AG09309 (cell line): ENCODE measurements at regions not wholly inside any gene's neighbourhood (a gene's known extent, or its start where the extent isn't known, plus 50 kb on each side); places are given as distances from the start of the nearest gene placed in this dataset.
A peak's percentile ranks its signal among the peaks of the same experiment; 100 is the strongest.
"Not testable (repeated sequence)": the region's sequence is repeated elsewhere in the genome, so short reads cannot be mapped to it uniquely, and the experiment has no call there.

Source experiments
- DNase-seq: peaks from one replicate; pipeline ENCODE4 v3.0.0-alpha.2; 2010; ENCODE audit warnings: low read depth
- H3K4me3 ChIP-seq: 2 replicates; pipeline ENCODE4 v1.5.1; 2011; ENCODE audit warnings: mild to moderate bottlenecking, low read depth, low read length, moderate library complexity; ENCODE audit not compliant: control insufficient read depth
- TF ChIP-seq, protein P1 (sequence below): IDR thresholded peaks from 2 replicates; pipeline ENCODE4 v1.5.1; 2011; ENCODE audit warnings: mild to moderate bottlenecking, low read depth, low read length, inconsistent platforms; ENCODE audit not compliant: insufficient read depth, control insufficient read depth; ENCODE audit errors: missing control alignments

DNA sequence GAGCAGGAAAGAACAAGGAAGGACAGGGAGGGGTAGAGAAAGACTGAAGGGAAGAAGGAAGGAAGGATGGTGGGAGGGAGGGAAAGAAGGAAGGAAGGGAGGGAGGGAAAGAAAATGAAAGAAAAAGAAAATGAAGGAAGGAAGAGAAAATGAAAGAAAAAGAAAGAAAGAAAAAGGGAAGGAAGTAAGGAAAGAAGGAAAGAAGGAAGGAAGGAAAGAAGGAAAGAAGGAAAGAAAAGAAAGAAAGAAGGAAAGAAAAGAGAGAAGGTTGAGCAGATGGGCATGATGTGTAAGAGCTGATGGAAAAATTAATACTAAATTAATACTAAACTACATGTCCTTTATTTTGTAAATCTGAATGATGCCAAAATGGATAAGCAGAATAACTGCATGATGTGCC is 418.3 kb upstream of the CDIN1 start:
- no peak overlapping the region for H3K4me3 ChIP-seq
- DNase-seq: no peak
- TF ChIP-seq, protein P1, sequence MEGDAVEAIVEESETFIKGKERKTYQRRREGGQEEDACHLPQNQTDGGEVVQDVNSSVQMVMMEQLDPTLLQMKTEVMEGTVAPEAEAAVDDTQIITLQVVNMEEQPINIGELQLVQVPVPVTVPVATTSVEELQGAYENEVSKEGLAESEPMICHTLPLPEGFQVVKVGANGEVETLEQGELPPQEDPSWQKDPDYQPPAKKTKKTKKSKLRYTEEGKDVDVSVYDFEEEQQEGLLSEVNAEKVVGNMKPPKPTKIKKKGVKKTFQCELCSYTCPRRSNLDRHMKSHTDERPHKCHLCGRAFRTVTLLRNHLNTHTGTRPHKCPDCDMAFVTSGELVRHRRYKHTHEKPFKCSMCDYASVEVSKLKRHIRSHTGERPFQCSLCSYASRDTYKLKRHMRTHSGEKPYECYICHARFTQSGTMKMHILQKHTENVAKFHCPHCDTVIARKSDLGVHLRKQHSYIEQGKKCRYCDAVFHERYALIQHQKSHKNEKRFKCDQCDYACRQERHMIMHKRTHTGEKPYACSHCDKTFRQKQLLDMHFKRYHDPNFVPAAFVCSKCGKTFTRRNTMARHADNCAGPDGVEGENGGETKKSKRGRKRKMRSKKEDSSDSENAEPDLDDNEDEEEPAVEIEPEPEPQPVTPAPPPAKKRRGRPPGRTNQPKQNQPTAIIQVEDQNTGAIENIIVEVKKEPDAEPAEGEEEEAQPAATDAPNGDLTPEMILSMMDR: no peak

DNA sequence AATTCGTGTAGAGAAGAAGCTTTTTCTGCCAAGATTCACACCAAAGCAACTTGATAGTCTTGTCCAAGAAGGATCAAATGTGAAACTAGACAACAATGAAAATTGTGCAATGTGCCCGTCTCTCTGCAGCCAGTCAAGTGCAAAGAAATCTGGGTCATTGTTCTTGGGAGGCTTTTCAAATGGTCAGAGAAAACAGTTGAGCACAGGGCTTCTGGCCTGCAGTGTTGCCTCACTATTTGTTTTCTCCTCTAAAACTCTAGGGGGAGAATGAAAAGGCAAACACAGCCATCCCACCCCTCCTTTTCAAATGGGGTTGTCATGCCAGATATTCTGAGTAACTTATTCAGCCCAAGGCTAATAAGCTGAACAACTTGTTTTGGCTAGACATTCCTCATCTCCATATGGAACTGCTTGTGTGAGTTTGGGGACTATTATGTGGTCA is 417.6 kb upstream of the CDIN1 start:
- DNase-seq: peak; percentile 29
- TF ChIP-seq, protein P1: no peak
- no peak overlapping the region for H3K4me3 ChIP-seq

DNA sequence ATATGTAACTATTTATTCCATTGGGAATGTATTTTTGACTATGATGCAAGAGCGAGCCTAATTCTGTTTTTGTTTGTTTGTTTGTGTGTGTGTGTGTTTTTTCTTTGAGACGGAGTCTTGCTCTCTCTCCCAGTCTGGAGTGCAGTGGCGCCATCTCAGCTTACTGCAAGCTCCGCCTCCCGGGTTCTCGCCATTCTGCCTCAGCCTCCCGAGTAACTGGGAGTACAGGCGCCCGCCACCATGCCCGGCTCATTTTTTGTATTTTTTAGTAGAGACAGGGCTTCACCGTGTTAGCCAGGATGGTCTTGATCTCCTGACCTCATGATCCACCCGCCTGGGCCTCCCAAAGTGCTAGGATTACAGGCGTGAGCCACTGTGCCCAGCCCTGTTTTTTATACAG is 415.4 kb upstream of the CDIN1 start:
- not testable (repeated sequence) for H3K4me3 ChIP-seq, DNase-seq

DNA sequence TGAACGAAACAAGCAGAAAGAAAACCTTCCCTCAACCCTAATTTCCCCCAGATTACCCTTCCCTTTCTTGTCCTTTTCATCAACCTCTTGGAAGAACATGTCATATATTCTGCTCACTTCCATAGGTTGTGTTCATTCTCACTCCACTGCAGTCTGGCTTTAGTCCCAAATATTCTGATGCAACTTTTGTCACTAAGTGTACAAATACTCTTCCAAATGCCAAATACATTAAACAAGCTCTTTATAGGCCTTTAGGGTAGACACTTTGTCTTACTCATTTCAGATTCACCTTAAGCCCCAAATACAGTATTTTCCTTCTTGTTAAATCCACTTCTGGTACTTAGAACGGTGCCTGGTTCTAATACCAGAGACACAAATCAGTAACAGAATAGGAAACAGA is 406.5 kb upstream of the CDIN1 start:
- TF ChIP-seq, protein P1: no peak
- H3K4me3 ChIP-seq: no peak overlapping the region
- DNase-seq: no peak

DNA sequence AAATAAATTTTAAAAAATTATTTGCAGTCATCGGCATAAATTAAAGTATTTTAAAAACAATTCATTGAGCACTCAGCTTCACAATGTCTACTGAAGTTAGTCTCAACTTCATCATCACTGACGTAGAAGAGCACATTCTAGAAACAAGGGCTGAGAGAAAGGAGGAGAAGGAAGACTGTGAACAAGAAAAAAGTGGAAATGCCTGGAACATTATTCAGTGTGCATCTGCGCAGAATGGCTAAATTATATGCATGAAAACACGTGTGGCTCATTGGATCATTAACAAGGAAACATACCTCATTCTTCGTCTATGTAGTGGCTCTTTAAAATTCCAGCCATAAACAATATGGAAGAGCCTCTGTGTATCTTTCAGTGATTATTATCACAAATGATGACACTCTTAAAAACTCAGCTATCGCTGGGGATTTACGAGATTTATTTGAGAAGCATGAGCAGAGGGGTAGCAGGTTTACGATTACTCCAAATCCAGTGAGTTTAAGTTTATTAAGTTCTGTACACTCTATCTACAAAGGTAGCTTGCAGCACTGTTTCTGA is 404.2 kb upstream of the CDIN1 start:
- TF ChIP-seq, protein P1: no peak
- no peak for DNase-seq
- H3K4me3 ChIP-seq: no peak overlapping the region

DNA sequence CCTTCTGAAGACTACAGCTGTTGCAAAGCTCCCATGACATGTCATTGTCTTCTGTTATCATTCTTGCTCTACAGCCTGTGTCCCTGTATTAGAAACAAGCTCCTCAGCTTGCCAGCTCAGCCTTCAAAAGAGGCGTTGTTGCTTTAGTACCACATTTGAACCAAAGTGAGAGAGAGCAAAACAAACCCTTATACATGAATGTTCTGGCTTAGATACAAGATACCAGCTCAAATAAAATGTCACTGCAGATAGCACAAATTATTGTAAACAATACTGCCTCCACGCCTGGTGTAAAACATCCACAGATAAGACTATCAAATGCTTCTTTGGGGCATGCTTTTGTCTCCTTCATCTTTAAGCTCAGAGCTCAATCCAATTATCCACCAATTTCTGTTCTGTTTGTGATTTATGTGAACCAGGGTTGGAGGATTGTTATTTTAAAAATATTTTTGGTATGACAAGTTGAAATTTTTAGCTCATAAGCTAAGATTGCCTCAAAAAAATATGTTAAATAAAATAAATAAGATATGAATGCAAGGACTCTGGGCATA is 403.6 kb upstream of the CDIN1 start:
- DNase-seq: no peak
- no peak overlapping the region for H3K4me3 ChIP-seq
- TF ChIP-seq, protein P1: no peak

DNA sequence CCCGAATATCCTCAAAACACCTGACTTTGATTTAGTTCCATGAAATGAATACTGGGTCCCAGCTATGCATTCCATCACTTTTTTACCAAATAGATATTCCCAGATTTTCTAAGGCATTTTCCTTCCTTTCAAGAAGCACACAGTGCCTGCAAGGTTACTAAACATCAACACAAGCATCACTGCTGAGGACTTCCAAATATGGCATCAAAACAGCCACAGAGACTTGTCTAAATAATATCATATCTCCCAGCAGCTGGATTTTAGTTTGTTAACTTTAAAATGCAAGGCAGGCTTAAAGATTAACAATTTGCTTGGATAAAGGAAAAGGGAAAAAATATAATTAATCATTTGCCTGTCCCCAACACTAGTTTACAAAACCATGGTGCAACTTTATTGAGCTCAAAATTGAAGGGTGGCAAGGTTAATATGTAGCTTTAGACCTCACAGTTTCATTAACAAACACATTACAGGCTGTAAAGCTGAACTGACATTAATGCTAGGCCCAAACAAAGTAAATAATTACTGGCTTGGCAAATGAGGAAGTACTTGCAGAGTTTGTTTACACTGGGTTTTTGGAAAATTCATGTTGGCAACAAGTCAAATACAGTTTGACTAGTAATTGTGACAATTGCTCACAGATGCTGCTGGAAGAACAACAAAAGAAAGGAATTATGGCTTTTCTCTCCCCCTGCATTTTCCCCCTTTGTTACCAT is 401.7 kb upstream of the CDIN1 start:
- no peak overlapping the region for H3K4me3 ChIP-seq
- no peak for DNase-seq
- TF ChIP-seq, protein P1: no peak
